ENCODE measurements at regions not wholly inside any gene's neighbourhood (a gene's known extent, or its start where the extent isn't known, plus 50 kb on each side); places are given as distances from the start of the nearest gene placed in this dataset.

DNA sequence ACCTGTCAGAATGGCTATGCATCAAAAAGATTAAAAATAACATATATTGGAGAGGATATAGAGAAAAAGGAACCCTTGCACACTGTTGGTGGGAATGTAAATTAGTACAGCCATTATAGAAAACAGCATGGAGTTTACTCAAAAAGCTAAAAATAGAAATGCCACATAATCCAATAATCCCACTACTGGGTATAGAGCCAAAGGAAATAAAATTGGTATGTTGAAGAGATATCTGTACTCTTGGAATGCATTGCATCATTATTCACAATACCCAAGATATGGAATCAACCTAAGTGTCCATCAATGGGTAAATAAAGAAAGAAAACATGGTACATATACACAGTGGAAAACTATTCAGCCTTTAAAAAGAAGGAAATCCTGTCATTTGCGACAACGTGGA is 77.2 kb downstream of the C1D start:
- H3K27ac Mint-ChIP-seq: no peak overlapping the region
- POLR2A ChIA-PET: no interaction called here
- H3K27me3 Mint-ChIP-seq: no peaks in the 10 kb centered on the region
- peaks cover 1% of the 10 kb centered on the region for H3K9me3 Mint-ChIP-seq
- TF ChIP-seq, protein P1, sequence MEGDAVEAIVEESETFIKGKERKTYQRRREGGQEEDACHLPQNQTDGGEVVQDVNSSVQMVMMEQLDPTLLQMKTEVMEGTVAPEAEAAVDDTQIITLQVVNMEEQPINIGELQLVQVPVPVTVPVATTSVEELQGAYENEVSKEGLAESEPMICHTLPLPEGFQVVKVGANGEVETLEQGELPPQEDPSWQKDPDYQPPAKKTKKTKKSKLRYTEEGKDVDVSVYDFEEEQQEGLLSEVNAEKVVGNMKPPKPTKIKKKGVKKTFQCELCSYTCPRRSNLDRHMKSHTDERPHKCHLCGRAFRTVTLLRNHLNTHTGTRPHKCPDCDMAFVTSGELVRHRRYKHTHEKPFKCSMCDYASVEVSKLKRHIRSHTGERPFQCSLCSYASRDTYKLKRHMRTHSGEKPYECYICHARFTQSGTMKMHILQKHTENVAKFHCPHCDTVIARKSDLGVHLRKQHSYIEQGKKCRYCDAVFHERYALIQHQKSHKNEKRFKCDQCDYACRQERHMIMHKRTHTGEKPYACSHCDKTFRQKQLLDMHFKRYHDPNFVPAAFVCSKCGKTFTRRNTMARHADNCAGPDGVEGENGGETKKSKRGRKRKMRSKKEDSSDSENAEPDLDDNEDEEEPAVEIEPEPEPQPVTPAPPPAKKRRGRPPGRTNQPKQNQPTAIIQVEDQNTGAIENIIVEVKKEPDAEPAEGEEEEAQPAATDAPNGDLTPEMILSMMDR (IDR thresholded peaks at IDR 0.05): no peak
- no peaks in the 10 kb centered on the region for H3K36me3 Mint-ChIP-seq (ENCODE audit: low read depth)
- intact Hi-C loops (cut with micrococcal nuclease): no loop called here
- H3K4me1 Mint-ChIP-seq (ENCODE audit: low read depth): no peaks in the 10 kb centered on the region
- CTCF ChIA-PET: no interaction called here
- no peak overlapping the region for H3K4me3 Mint-ChIP-seq
- ATAC-seq: no peak
- DNase-seq: no peak

DNA sequence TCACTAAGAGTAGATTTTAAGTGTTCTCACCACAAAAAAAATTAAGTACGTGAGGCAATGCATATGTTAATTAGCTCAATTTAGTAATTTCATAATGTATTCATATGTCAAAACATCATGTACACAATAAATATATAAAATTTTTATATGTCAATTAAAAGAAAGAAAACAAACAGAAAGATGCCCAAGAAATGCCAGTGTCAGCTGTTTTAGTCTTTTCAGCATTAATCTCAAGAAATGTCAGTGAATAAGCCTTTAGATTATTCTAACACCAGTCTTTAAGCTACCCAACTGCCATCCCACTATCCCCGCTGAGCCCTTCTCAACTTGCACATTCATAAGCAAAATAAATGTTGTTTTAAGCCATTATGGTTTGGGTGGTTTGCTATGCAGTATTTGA is 76.5 kb downstream of the C1D start:
- no peak overlapping the region for H3K4me3 Mint-ChIP-seq
- DNase-seq (no peak), ATAC-seq (no peak)
- POLR2A ChIA-PET: no interaction called here
- TF ChIP-seq, protein P1 (IDR thresholded peaks at IDR 0.05): no peak
- no peak overlapping the region for H3K27ac Mint-ChIP-seq
- CTCF ChIA-PET: interaction anchor here (0.8 kb wide), 1 partner anchor 20 kb away, joined by 4 read pairs; no protein-coding TSS in a partner anchor
- H3K36me3 Mint-ChIP-seq (ENCODE audit: low read depth): no peaks in the 10 kb centered on the region
- peaks cover 2% of the 10 kb centered on the region for H3K27me3 Mint-ChIP-seq
- intact Hi-C loops (cut with micrococcal nuclease): no loop called here
- peaks cover 1% of the 10 kb centered on the region for H3K9me3 Mint-ChIP-seq
- H3K4me1 Mint-ChIP-seq (ENCODE audit: low read depth): no peaks in the 10 kb centered on the region
